ENCODE measurements at regions not wholly inside any gene's neighbourhood (a gene's known extent, or its start where the extent isn't known, plus 50 kb on each side); places are given as distances from the start of the nearest gene placed in this dataset.

DNA sequence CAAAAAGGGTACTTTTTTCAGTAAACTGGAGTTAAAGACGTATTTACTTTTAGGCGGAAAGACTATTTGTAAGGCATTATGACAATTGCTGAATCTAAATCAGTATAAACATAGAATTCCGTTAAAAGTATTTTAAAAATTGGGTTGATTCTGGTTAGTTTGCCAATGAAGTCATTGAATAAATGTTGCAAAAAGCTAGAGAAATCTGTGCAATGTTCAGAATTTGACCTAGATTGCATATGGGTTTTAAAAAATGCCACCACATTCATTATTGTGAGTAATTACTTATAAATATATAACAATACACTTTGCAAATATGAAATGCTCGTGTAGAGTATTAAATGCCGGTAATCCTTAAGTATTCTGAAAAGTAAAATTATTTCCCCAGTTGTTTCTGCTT is 116.5 kb upstream of the EEF1E1 start:
- Histone ChIP-seq H3K4me3 (no peak overlapping the region), H3K27me3 (no peaks in the 10 kb centered on the region), H3K9me3 (no peaks in the 10 kb centered on the region), H3K36me3 (no peaks in the 10 kb centered on the region), H3K27ac (no peak overlapping the region), H3K4me1 (peaks cover 0 to 3% (median 0%) of the 10 kb centered on the region in 4 donors)
- WGBS, 2 donors: 60 to 70% methylated on average over 5 of the region's 5 CpGs
- DNase-seq: no peak
- intact Hi-C loops (cut with DNase I): loop anchor here (5.0 kb wide), 1 partner anchor 87 kb away; no protein-coding TSS in a partner anchor
- TF ChIP-seq, protein P1, sequence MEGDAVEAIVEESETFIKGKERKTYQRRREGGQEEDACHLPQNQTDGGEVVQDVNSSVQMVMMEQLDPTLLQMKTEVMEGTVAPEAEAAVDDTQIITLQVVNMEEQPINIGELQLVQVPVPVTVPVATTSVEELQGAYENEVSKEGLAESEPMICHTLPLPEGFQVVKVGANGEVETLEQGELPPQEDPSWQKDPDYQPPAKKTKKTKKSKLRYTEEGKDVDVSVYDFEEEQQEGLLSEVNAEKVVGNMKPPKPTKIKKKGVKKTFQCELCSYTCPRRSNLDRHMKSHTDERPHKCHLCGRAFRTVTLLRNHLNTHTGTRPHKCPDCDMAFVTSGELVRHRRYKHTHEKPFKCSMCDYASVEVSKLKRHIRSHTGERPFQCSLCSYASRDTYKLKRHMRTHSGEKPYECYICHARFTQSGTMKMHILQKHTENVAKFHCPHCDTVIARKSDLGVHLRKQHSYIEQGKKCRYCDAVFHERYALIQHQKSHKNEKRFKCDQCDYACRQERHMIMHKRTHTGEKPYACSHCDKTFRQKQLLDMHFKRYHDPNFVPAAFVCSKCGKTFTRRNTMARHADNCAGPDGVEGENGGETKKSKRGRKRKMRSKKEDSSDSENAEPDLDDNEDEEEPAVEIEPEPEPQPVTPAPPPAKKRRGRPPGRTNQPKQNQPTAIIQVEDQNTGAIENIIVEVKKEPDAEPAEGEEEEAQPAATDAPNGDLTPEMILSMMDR (IDR thresholded peaks at IDR 0.05): no peak
- TF ChIP-seq EP300 (IDR thresholded peaks at IDR 0.05) (no peak), POLR2AphosphoS5 (IDR thresholded peaks at IDR 0.05) (no peak)

GRCh38 chr6:8215631-8216030 is 113.3 kb upstream of the EEF1E1 start:
- Histone ChIP-seq H3K36me3 (no peaks in the 10 kb centered on the region), H3K27me3 (no peaks in the 10 kb centered on the region), H3K9me3 (no peaks in the 10 kb centered on the region), H3K27ac (no peak overlapping the region), H3K4me1 (peaks cover 0 to 3% (median 0%) of the 10 kb centered on the region in 4 donors), H3K4me3 (no peak overlapping the region)
- intact Hi-C loops (cut with DNase I): loop anchor here (5.0 kb wide), 1 partner anchor 83 kb away; no protein-coding TSS in a partner anchor
- no peak for DNase-seq
- TF ChIP-seq, protein P1 (IDR thresholded peaks at IDR 0.05): no peak
- no peak for TF ChIP-seq POLR2A (IDR thresholded peaks at IDR 0.05)
- no peak for TF ChIP-seq POLR2AphosphoS5 (IDR thresholded peaks at IDR 0.05)
- TF ChIP-seq EP300 (IDR thresholded peaks at IDR 0.05): no peak
- WGBS, 2 donors: 75 to 76% methylated on average over 6 of the region's 6 CpGs

GRCh38 chr6:8213995-8214394 is 111.6 kb upstream of the EEF1E1 start:
- TF ChIP-seq POLR2AphosphoS5 (IDR thresholded peaks at IDR 0.05) (no peak), POLR2A (IDR thresholded peaks at IDR 0.05) (no peak), EP300 (IDR thresholded peaks at IDR 0.05) (no peak)
- TF ChIP-seq, protein P1 (IDR thresholded peaks at IDR 0.05): no peak
- Histone ChIP-seq H3K27me3 (no peaks in the 10 kb centered on the region), H3K4me3 (no peak overlapping the region), H3K36me3 (no peaks in the 10 kb centered on the region), H3K27ac (no peak overlapping the region), H3K9me3 (no peaks in the 10 kb centered on the region), H3K4me1 (no peaks in the 10 kb centered on the region)
- 90% methylated on average over 4 of the region's 4 CpGs for WGBS, 2 donors
- DNase-seq: no peak
- intact Hi-C loops (cut with DNase I): no loop called here

DNA sequence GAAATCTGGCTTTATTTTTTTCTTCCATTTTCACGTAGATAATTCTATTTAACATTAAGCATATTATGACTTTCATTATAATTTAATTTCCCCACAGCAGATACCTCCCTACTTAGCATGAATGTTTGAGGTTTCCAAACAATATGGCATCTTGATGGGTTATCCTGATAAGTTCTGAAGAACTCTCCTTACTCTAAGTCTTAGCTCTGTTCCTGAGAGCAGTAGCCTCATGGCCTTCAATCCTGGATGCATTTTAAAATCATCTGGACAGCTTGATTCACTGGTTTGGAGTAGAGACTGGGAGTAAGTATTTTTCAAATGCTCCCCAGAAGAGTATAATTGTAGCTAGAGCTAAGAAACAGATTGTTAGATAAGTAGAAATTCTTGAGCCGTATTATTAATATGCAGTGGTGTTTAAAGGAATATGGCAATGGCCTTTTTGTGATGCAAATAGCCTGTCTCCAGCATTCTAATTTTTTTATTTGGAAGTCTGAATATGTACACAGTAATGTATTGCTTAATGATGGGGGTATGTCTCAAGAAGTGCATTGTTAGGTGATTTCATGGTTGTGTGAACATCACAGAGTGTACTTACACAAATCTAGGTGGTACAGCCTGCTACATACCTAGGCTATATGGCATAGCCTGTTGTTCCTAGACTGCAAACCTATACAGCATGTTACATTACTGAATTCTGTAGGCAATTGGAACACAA is 110.5 kb upstream of the EEF1E1 start:
- Histone ChIP-seq H3K9me3 (no peaks in the 10 kb centered on the region), H3K27me3 (no peaks in the 10 kb centered on the region), H3K36me3 (no peaks in the 10 kb centered on the region), H3K4me1 (no peaks in the 10 kb centered on the region), H3K27ac (no peak overlapping the region), H3K4me3 (no peak overlapping the region)
- WGBS, 2 donors: 86 to 87% methylated on average over 2 of the region's 2 CpGs
- intact Hi-C loops (cut with DNase I): no loop called here
- TF ChIP-seq, protein P1 (IDR thresholded peaks at IDR 0.05): no peak
- no peak for TF ChIP-seq EP300 (IDR thresholded peaks at IDR 0.05)
- no peak for TF ChIP-seq POLR2AphosphoS5 (IDR thresholded peaks at IDR 0.05)
- TF ChIP-seq POLR2A (IDR thresholded peaks at IDR 0.05): no peak
- DNase-seq: no peak

- no peak for DNase-seq
- Histone ChIP-seq H3K27me3 (no peaks in the 10 kb centered on the region), H3K4me3 (no peak overlapping the region), H3K36me3 (no peaks in the 10 kb centered on the region), H3K27ac (no peak overlapping the region), H3K4me1 (no peaks in the 10 kb centered on the region), H3K9me3 (no peaks in the 10 kb centered on the region)
- no peak for TF ChIP-seq POLR2AphosphoS5 (IDR thresholded peaks at IDR 0.05)
- no peak for TF ChIP-seq POLR2A (IDR thresholded peaks at IDR 0.05)
- TF ChIP-seq, protein P1 (IDR thresholded peaks at IDR 0.05): no peak
- TF ChIP-seq EP300 (IDR thresholded peaks at IDR 0.05): no peak
- intact Hi-C loops (cut with DNase I): no loop called here
- WGBS, 2 donors: 90 to 91% methylated on average over 1 of the region's 1 CpG
Measured at GRCh38 chr6:8207869-8208191, 105.5 kb upstream of the EEF1E1 start.
